ENCODE measurements at regions not wholly inside any gene's neighbourhood (a gene's known extent, or its start where the extent isn't known, plus 50 kb on each side); places are given as distances from the start of the nearest gene placed in this dataset.
A peak's percentile ranks its signal among the peaks of the same experiment; 100 is the strongest.

GRCh38 chr11:116644941-116645305 lies 127.9 kb downstream of the BUD13 start (continued):
- no peak for TF ChIP-seq ZBTB8A (CRISPR knock-in tag; IDR thresholded peaks at IDR 0.05; ENCODE audit: borderline replicate concordance, low read depth)
- TF ChIP-seq ZFP91 (CRISPR knock-in tag; IDR thresholded peaks at IDR 0.05; ENCODE audit: borderline replicate concordance), result no peak
- no peak for TF ChIP-seq PBX3 (CRISPR knock-in tag; IDR thresholded peaks at IDR 0.05; ENCODE audit: borderline replicate concordance)
- no peak for TF ChIP-seq SYNCRIP (IDR thresholded peaks at IDR 0.05; ENCODE audit: insufficient read depth, low read depth, low read length)
- TF ChIP-seq MEIS2 (CRISPR knock-in tag; IDR thresholded peaks at IDR 0.05), result no peak
- TF ChIP-seq STAG1 (CRISPR knock-in tag; IDR thresholded peaks at IDR 0.05), result peak; percentile 70
- no peak for TF ChIP-seq GPN1 (CRISPR knock-in tag; IDR thresholded peaks at IDR 0.05; ENCODE audit: borderline replicate concordance)
- no peak for TF ChIP-seq ZNF598 (CRISPR knock-in tag; IDR thresholded peaks at IDR 0.05; ENCODE audit: borderline replicate concordance)
- no peak for TF ChIP-seq ZNF562 (CRISPR knock-in tag; IDR thresholded peaks at IDR 0.05; ENCODE audit: borderline replicate concordance)
- TF ChIP-seq HNRNPUL1 (IDR thresholded peaks at IDR 0.05; ENCODE audit: low read depth, low read length), result no peak

All from HepG2 (cell line).